Choroid plexus epithelial cell (primary cell): ENCODE measurements at regions not wholly inside any gene's neighbourhood (a gene's known extent, or its start where the extent isn't known, plus 50 kb on each side); places are given as distances from the start of the nearest gene placed in this dataset.

ENCODE experiments used
- DNase-seq: peaks from one replicate; pipeline ENCODE4 v3.0.0-alpha.2; 2010; ENCODE audit warnings: low read depth
- H3K4me3 ChIP-seq: 2 replicates; pipeline ENCODE4 v1.5.1; 2011; ENCODE audit warnings: low read depth, mild to moderate bottlenecking, control low read depth, low read length, moderate library complexity
- CTCF ChIP-seq: conservative IDR thresholded peaks from 2 replicates; pipeline ENCODE4 v1.5.1; 2011; ENCODE audit warnings: low read depth, mild to moderate bottlenecking, control low read depth, inconsistent platforms, low read length, moderate library complexity

GRCh38 chr6:134719286-134719685 lies 230.6 kb downstream of the ALDH8A1 start:
- no peak for TF ChIP-seq CTCF
- H3K4me3 ChIP-seq, result no peak overlapping the region
- no peak for DNase-seq

DNA sequence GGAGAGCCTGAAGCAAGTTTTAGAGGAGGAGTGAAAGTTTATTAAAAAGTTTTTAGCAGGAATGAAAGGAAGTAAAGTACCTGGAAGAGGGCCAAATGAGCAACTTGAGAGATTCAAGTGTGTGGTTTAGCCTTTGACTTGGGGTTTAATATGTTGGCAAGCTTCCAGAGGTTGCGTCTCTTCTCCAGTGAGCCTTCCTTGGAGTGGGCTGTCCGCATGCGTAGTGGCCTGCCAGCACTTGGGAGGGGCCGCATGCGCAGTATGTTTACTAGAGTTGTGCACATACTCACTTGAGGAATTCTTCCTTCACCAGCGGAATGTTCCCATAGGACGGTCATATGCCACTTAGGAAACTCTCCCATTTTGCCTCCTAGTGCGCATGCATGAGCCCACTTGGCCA lies 235.2 kb downstream of the ALDH8A1 start:
- TF ChIP-seq CTCF, result no peak
- no peak overlapping the region for H3K4me3 ChIP-seq
- peak; percentile 88 for DNase-seq

GRCh38 chr6:134714113-134714512 lies 235.8 kb downstream of the ALDH8A1 start:
- no peak for DNase-seq
- TF ChIP-seq CTCF, result no peak
- no peak overlapping the region for H3K4me3 ChIP-seq

DNA sequence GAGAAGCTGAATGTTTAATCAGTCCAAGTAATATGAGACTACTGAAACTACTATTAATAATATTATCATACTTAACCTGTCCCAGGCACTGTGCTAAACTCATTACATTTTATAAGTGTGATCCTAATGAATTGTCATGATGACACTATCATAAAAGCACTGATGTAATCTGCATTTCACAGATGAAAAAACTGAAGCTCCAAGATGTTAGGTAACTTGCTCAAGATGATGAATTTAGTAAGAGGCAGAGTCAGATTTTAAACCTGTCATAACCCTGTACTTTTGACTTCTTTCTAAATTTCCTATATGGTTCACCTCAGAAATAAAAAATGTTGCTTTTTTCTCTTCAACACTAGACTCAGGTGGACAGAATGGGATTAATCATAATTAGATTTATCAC lies 237.6 kb downstream of the ALDH8A1 start:
- no peak for TF ChIP-seq CTCF
- no peak for DNase-seq
- H3K4me3 ChIP-seq, result no peak overlapping the region

DNA sequence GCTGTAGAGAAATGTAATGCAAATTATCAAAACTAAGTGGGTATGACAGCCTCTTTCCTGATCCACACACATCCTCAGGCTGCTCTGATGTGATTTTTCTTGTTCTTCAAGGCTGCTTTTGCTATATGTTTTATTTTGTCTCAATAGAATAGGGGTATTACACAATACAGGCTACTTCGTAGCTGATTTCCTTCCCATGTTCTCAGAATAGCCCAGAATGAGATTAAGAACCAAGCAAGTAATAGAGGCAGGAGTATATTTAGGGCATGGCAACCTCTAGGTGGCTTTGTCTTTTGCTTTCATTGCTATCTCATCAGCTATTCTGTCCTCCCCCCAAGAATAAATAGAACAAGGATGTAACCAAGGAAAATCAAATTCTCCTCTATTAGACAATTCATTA lies 241.8 kb downstream of the ALDH8A1 start:
- H3K4me3 ChIP-seq, result no peak overlapping the region
- no peak for TF ChIP-seq CTCF

GRCh38 chr6:134707342-134708031 lies 242.4 kb downstream of the ALDH8A1 start:
- H3K4me3 ChIP-seq, result no peak overlapping the region
- peak; percentile 88 for DNase-seq
- no peak for TF ChIP-seq CTCF

More for the DNA sequence above, 241.8 kb downstream of the ALDH8A1 start:
- DNase-seq, result no peak

- DNase-seq, result no peak
- no peak for TF ChIP-seq CTCF
- H3K4me3 ChIP-seq, result no peak overlapping the region
These were observed 243.1 kb downstream of the ALDH8A1 start for GRCh38 chr6:134706806-134707205.
